Osteocyte (in vitro differentiated cells): ENCODE measurements at regions not wholly inside any gene's neighbourhood (a gene's known extent, or its start where the extent isn't known, plus 50 kb on each side); places are given as distances from the start of the nearest gene placed in this dataset.

Experiments used
- DNase-seq: peaks from one replicate; pipeline ENCODE4 v3.0.0; 2021; ENCODE audit warnings: mixed read lengths; ENCODE audit not compliant: unreplicated experiment; ENCODE audit errors: extremely low spot score
- H3K27ac Mint-ChIP-seq: one replicate; pipeline ENCODE4 v1.8.0; 2021; ENCODE audit warnings: mild to moderate bottlenecking, mixed read lengths; ENCODE audit not compliant: unreplicated experiment
- H3K27me3 Mint-ChIP-seq: one replicate; pipeline ENCODE4 v1.8.0; 2021; ENCODE audit warnings: mixed read lengths; ENCODE audit not compliant: unreplicated experiment
- H3K36me3 Mint-ChIP-seq: one replicate; pipeline ENCODE4 v1.8.0; 2021; ENCODE audit warnings: mixed read lengths; ENCODE audit not compliant: unreplicated experiment
- H3K4me1 Mint-ChIP-seq: one replicate; pipeline ENCODE4 v1.8.0; 2021; ENCODE audit warnings: mixed read lengths; ENCODE audit not compliant: unreplicated experiment
- H3K4me3 Mint-ChIP-seq: one replicate; pipeline ENCODE4 v1.8.0; 2021; ENCODE audit warnings: mild to moderate bottlenecking, moderate library complexity, mixed read lengths; ENCODE audit not compliant: unreplicated experiment
- H3K9me3 Mint-ChIP-seq: one replicate; pipeline ENCODE4 v1.8.0; 2021; ENCODE audit warnings: mixed read lengths; ENCODE audit not compliant: unreplicated experiment
- TF ChIP-seq, protein P1 (sequence below): fragments of 200-600 bp; sonication (generic); IDR thresholded peaks from 2 replicates; pipeline ENCODE4 v1.5.0; 2021; ENCODE audit warnings: antibody characterized with exemption, mild to moderate bottlenecking, moderate library complexity

DNA sequence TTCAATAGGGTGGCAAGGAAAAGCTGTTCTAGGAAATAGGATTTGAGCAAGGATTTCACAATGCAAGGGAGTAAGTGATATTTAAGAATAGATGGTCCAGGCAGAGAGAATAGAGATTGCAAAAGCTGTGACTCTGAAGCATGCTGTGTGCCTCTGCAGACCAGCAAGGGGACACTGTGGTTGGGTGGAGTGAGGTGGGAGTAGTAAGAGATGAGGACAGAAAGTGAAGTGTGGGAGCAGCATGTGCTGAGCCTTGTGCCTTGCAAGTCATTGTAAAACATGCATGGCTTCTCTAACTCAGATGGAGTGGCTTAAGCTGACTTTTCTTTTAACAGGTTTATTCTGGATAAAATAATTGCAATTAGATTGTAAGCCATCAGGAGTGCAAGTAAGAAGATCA is 442.4 kb downstream of the CCSER2 start:
- no peaks in the 10 kb centered on the region for H3K9me3 Mint-ChIP-seq
- H3K4me1 Mint-ChIP-seq: no peaks in the 10 kb centered on the region
- H3K4me3 Mint-ChIP-seq: no peak overlapping the region
- H3K36me3 Mint-ChIP-seq: no peaks in the 10 kb centered on the region
- no peak overlapping the region for H3K27ac Mint-ChIP-seq
- peaks cover 3% of the 10 kb centered on the region for H3K27me3 Mint-ChIP-seq
- TF ChIP-seq, protein P1, sequence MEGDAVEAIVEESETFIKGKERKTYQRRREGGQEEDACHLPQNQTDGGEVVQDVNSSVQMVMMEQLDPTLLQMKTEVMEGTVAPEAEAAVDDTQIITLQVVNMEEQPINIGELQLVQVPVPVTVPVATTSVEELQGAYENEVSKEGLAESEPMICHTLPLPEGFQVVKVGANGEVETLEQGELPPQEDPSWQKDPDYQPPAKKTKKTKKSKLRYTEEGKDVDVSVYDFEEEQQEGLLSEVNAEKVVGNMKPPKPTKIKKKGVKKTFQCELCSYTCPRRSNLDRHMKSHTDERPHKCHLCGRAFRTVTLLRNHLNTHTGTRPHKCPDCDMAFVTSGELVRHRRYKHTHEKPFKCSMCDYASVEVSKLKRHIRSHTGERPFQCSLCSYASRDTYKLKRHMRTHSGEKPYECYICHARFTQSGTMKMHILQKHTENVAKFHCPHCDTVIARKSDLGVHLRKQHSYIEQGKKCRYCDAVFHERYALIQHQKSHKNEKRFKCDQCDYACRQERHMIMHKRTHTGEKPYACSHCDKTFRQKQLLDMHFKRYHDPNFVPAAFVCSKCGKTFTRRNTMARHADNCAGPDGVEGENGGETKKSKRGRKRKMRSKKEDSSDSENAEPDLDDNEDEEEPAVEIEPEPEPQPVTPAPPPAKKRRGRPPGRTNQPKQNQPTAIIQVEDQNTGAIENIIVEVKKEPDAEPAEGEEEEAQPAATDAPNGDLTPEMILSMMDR: no peak
- no peak for DNase-seq

DNA sequence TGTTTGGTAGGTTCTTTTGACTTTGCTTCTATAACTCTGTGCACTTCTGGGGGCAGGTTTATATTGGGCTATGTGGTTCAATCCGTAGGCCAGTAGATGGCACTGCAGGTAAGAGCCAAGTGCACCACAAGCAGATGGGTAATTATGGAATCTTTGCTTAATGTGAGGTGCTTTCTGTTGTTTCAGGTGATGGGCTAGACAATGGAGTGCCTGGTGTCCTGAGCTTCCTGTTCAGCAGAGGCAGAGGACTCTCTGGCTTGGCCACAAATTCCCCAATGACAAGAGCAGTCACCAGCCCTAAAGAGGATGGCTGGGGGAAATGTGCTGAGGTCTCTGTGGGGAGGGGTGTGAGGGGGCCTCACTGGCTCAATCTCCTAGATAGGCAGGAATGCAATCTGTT is 455.0 kb downstream of the CCSER2 start:
- Mint-ChIP-seq H3K9me3 (no peaks in the 10 kb centered on the region), H3K27me3 (peaks cover 19% of the 10 kb centered on the region), H3K27ac (no peak overlapping the region), H3K4me1 (no peaks in the 10 kb centered on the region), H3K36me3 (no peaks in the 10 kb centered on the region), H3K4me3 (no peak overlapping the region)
- TF ChIP-seq, protein P1: peak; percentile 86
- DNase-seq: no peak

DNA sequence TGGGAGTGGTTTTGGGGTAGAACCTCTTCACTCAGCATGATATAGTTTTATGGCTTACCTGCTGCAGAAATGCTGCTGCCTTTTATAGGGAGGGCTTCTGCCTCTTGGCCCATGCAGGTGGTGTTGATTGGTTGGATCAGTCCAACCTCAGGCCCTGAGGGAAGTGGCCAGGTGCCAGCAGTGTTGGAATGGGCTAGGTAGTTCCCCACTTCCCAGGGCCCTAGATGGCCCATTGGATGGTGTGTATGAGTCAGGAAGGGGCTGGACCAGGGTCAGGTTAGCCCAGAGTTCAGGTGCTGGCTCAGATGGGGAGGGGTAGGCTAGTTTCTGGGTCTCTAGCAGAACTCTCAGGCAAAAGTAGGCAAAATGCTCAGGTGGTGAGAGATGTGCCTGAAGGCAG is 455.5 kb downstream of the CCSER2 start:
- no peak overlapping the region for H3K27ac Mint-ChIP-seq
- TF ChIP-seq, protein P1: no peak

DNA sequence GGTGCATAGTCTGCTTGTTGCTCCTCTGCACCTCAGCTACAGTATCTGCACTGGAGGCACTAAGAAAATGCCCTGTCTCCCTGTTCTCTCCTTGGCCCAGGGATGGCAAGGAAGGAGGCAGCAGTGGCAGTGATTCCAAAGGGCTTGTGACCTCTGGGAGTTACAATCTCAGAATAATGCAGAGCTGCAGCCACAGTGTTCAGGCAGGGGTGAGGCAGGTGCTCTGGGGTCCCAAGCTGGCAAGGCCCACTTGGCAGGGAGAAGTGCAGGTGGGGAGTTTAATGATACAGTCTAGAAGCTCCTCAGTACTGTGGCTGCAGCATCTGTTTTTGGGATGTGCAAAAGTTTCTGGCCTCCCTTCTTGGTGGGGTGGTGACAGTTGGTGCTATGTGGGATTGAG is 456.4 kb downstream of the CCSER2 start:
- no peak for DNase-seq
- no peaks in the 10 kb centered on the region for H3K4me1 Mint-ChIP-seq
- TF ChIP-seq, protein P1: no peak
- H3K9me3 Mint-ChIP-seq: no peaks in the 10 kb centered on the region
- H3K27me3 Mint-ChIP-seq: peaks cover 24% of the 10 kb centered on the region
- H3K4me3 Mint-ChIP-seq: no peak overlapping the region
- no peaks in the 10 kb centered on the region for H3K36me3 Mint-ChIP-seq
- H3K27ac Mint-ChIP-seq: no peak overlapping the region

More for the DNA sequence above, 455.5 kb downstream of the CCSER2 start:
- no peak overlapping the region for H3K4me3 Mint-ChIP-seq
- no peaks in the 10 kb centered on the region for H3K9me3 Mint-ChIP-seq
- peaks cover 19% of the 10 kb centered on the region for H3K27me3 Mint-ChIP-seq
- DNase-seq: no peak
- H3K4me1 Mint-ChIP-seq: no peaks in the 10 kb centered on the region
- H3K36me3 Mint-ChIP-seq: no peaks in the 10 kb centered on the region

DNA sequence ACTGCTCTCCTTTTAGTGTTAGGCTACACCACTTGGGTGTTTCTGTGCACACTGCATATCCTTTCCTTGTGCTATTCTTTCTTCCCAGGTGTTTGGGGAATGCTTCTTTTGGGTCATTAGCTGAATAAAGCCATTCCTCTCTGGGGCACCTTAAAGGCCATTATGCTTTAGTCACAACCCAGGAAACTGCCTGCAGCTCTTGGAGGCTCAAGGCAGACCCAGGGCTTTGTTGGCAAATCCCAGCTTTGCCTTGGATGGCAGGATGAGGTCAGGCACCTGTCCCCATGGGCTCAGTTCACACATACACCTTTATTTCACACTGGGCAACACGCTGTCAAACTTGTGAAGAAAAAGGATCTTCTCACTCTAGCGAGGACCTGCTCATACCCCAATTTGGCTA is 460.6 kb downstream of the CCSER2 start:
- Mint-ChIP-seq H3K4me1 (no peaks in the 10 kb centered on the region), H3K27ac (no peak overlapping the region), H3K36me3 (no peaks in the 10 kb centered on the region), H3K4me3 (no peak overlapping the region), H3K9me3 (no peaks in the 10 kb centered on the region), H3K27me3 (peaks cover 24% of the 10 kb centered on the region)
- TF ChIP-seq, protein P1: no peak
- no peak for DNase-seq
